ENCODE measurements at regions not wholly inside any gene's neighbourhood (a gene's known extent, or its start where the extent isn't known, plus 50 kb on each side); places are given as distances from the start of the nearest gene placed in this dataset.

- peak; percentile 41; the same call in 1 of the 2 replicates for TF ChIP-seq CTCF (IDR thresholded peaks at IDR 0.05; ENCODE audit: low read length)
- no peak for TF ChIP-seq EZH2 (IDR thresholded peaks at IDR 0.05; ENCODE audit: borderline replicate concordance, low read length)
These were observed 858.5 kb upstream of the B3GALT2 start for GRCh38 chr1:194044892-194045291.
